GM19468 (cell line): ENCODE measurements at regions not wholly inside any gene's neighbourhood (a gene's known extent, or its start where the extent isn't known, plus 50 kb on each side); places are given as distances from the start of the nearest gene placed in this dataset.
"Not testable (repeated sequence)": the region's sequence is repeated elsewhere in the genome, so short reads cannot be mapped to it uniquely, and the experiment has no call there.

ENCODE experiments used
- ATAC-seq: cut with Tn5 transposase; IDR thresholded peaks from one replicate; pipeline ENCODE4 v1.9.1; 2021; ENCODE audit warnings: mild to moderate bottlenecking, moderate library complexity, moderate number of reproducible peaks; ENCODE audit not compliant: unreplicated experiment; ENCODE audit errors: extremely low read depth

GRCh38 chr4:117874216-117874615 is 160.1 kb upstream of the NDST3 start:
- no peak for ATAC-seq

DNA sequence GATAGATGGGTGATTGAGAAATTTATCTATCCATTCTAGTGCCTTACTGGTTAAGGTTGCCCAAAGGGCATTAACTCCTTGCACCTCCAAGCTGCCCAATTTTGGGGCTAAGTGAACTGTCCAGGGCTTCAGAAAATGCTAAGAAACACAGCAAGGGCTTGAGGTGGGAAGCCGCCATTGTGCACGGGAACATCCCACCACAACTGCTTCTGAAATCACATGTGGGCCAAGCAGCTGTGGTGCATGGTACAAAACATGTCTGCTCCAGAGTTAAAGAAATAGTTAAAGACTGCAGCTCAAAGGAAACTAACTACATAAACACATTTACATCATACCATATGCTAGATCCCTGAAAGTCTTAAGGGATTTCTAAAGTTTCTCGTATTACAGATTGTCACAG is 144.3 kb upstream of the NDST3 start:
- ATAC-seq: no peak

DNA sequence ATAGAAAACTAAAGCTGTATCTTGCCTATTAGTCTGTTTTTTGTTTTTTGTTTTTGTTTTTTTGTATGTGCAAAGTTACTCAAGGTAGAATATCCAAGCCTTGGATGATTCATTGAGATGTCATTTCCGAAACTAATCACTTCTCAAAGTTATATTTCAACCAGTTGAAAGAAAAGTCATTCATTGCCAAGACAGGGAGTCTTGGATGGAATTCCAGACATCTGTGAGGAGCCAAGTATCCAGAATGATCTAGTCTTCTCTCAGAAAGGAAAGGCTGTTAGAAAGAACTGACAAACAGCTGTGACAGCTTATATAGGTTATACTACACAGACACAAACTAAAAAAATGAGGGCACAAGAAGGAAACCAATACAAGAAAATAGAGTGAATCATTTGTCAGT is 141.1 kb upstream of the NDST3 start:
- ATAC-seq: no peak

DNA sequence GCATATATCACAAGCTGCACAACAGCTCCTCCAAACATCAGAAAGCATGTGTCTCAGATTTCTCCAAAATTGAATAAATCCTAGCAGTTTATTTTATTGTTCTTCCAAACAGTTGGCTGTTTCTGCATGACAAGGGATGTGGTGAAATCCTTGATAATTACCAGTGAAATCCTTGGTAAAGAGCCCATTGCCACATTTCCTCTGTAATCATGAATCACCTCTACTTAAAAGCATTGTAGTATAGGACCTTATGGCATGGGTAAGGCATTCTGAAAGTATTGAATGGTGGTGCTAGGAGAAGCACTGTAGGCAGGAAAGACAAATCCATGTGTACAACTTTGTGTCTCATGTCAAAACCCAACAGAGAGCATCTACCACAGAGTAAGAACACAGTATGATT is 135.8 kb upstream of the NDST3 start:
- no peak for ATAC-seq

- ATAC-seq: no peak
Measured at GRCh38 chr4:117900832-117901231, 133.5 kb upstream of the NDST3 start.

DNA sequence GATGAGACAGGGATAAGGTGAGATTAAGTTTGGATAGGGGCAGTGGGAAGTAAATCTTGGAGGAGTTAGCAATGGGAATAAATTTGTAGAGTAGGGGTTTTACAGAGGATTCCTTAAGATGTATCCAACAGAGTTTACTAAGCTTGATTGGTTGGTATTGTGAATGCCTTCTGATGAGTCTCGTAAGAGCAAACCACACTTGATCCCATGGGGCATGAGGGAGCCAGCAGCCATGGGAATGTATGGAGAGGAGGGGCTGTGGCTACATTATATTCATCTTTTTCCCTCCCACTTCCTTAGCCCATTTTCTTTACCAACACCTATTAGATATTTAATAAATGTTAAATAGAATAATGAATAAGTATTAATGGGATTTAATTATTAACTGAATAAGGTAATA is 126.6 kb upstream of the NDST3 start:
- ATAC-seq: no peak

- no peak for ATAC-seq
Measured at GRCh38 chr4:117908306-117909207, 125.7 kb upstream of the NDST3 start.

- no peak for ATAC-seq
Measured at GRCh38 chr4:117916728-117917127, 117.6 kb upstream of the NDST3 start.

DNA sequence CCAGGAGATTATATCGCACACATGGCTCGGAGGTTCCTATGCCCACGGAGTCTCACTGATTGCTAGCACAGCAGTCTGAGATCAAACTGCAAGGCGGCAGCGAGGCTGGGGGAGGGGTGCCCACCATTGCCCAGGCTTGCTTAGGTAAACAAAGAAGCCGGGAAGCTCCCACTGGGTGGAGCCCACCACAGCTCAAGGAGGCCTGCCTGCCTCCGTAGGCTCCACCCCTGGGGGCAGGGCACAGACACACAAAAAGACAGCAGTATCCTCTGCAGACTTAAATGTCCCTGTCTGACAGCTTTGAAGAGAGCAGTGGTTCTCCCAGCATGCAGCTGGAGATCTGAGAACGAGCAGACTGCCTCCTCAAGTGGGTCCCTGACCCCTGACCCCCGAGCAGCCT is 112.0 kb upstream of the NDST3 start:
- not testable (repeated sequence) for ATAC-seq

DNA sequence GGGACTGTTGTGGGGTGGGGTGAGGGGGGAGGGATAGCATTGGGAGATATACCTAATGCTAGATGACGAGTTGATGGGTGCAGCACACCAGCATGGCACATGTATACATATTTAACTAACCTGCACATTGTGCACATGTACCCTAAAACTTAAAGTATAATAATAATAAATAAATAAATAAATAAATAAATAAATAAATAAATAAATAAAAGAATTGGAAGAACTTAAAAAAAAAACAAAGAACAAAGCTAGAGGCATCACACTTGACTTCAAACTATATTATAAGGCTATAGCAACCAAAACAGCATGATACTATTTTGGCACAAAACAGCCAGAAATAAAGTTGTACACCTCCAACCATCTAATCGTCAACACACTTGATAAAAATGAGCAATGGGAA is 106.5 kb upstream of the NDST3 start:
- ATAC-seq: not testable (repeated sequence)

GRCh38 chr4:117941611-117942010 is 92.7 kb upstream of the NDST3 start:
- ATAC-seq: no peak

GRCh38 chr4:117949621-117950020 is 84.7 kb upstream of the NDST3 start:
- no peak for ATAC-seq

- no peak for ATAC-seq
Measured at GRCh38 chr4:117957571-117957970, 76.7 kb upstream of the NDST3 start.

GRCh38 chr4:117965622-117966021 is 68.7 kb upstream of the NDST3 start:
- no peak for ATAC-seq

- ATAC-seq: no peak
Measured at GRCh38 chr4:117968606-117969005, 65.7 kb upstream of the NDST3 start.

DNA sequence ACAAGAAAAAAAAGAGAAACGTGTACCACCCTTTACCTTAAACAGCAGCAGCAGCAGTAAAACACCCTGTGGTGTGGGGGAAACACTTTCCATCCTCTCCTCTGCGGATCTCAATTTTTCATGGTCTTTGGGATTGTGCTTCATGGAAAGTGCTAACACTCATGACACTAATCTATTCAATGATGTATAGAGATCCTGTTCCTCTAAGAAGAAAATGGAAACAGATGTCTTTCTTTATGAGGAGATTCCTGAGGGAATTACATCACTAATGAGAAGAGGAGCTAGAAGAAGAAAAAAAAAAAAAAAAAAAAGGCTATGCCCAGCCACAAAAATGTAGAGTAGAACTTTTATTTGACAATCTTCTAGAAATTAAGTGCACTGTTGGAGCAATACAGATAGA is 62.9 kb upstream of the NDST3 start:
- no peak for ATAC-seq

DNA sequence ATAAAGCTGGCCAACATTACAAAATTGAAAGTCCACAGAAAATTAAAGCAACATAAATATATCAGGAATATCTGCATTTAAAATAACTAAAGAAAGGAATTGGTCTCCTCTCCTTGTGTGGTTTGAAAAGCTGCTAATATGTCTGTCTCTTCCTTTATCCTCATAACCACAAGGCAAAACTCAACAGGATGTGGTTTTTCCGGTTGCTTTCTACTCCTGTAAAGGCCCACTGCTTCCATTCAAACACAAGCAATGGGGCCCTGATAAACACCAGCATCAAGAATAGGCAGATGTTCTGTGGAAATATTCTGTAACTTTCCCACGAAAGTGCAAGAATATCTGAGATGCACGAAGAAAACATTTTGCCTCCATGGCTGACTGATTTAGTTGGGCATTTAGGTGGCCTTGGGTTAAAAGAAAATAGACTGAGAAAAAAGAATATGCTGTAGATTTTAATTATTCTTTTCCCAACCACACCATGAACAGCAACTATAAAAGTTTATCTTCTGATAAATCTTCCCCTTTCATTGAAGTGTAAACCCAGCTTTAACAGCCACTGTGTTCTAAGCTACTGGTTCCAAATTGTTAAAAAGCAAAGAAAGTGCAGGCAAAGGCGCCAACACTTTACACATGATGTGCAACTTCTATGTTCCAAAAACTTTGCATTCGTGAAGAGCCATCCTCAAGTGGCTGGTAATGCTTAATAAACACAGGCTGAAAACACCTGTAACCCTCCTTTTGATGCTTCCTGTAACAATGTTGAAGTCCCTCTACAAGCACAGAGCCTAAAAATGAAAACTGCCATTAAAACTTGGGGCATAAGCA is 50.5 kb upstream of the NDST3 start:
- no peak for ATAC-seq

DNA sequence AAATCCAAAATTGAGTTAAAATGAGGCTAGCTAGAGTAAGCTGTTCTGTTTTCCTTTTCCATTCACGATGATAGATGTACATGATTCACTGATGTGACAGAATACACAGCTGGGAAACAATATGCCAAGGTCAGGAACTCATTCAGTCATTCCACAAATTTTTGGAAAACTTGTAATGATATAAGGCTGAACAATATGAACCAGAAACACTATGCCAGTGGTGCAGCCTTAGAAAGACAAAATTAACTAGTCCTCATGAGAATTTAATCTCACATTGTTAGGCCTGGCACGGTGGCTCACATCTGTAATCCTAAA is 50.0 kb upstream of the NDST3 start:
- no peak for ATAC-seq
